ENCODE measurements at regions not wholly inside any gene's neighbourhood (a gene's known extent, or its start where the extent isn't known, plus 50 kb on each side); places are given as distances from the start of the nearest gene placed in this dataset.
A peak's percentile ranks its signal among the peaks of the same experiment; 100 is the strongest.

DNA sequence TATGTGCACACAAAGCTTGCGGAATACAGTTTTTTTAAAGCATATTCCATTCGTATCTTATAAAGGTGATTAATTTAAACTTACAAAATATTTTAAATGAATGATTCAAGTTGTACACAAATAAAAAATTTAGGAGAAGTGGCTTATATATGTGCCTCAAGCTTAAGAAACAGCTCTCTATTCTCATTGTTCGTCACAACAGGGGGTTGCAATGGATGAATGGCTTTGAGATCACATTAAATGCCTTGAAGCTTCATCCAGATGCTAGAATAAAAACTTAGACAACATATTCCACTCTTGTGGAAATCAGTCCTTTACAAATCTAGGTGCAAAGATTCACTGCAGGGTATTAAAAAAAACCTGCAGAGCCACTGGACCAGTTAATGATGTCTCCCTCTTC lies 303.9 kb upstream of the LRFN5 start:
- ATAC-seq = no peak
- TF ChIP-seq EZH2 (IDR thresholded peaks at IDR 0.05; ENCODE audit: low read length, unreplicated experiment) (no peak), CTCF (conservative IDR thresholded peaks at IDR 0.05; ENCODE audit: low read depth, low read length) (no peak), EZH2phosphoT487 (IDR thresholded peaks at IDR 0.05; ENCODE audit: borderline replicate concordance, low read length) (no peak)
- no TSS peak for BruUV-seq (replicated peaks)

GRCh38 chr14:41299924-41300323 lies 306.8 kb upstream of the LRFN5 start:
- no peak for TF ChIP-seq EZH2phosphoT487 (IDR thresholded peaks at IDR 0.05; ENCODE audit: borderline replicate concordance, low read length)
- TF ChIP-seq CTCF (conservative IDR thresholded peaks at IDR 0.05; ENCODE audit: low read depth, low read length) = peak; percentile 20; the same call in 1 of the 2 replicates
- Histone ChIP-seq H4K20me1 (ENCODE audit: low read length) (no peaks in the 10 kb centered on the region), H2AFZ (ENCODE audit: low read length) (no peak overlapping the region), H3K4me2 (ENCODE audit: low read length) (no peak overlapping the region), H3K9me2 (replicated peaks; ENCODE audit: low read length) (no peaks in the 10 kb centered on the region), H3K79me2 (ENCODE audit: low read length) (no peaks in the 10 kb centered on the region), H3K27me3 (ENCODE audit: low read length) (no peaks in the 10 kb centered on the region), H3K9me3 (ENCODE audit: low read length) (no peaks in the 10 kb centered on the region), H3K4me1 (ENCODE audit: insufficient read depth, low read length) (0 out of 2 replicates have a peak, but pooled peaks cover 5% of the 10 kb centered on the region), H3K36me3 (ENCODE audit: low read depth, low read length) (no peaks in the 10 kb centered on the region), H3K4me3 (ENCODE audit: low read length) (no peak overlapping the region), H3K9ac (ENCODE audit: low read length) (no peak overlapping the region), H3K27ac (ENCODE audit: low read length) (no peak overlapping the region), H3F3A (ENCODE audit: low read length, unreplicated experiment) (no peaks in the 10 kb centered on the region)
- no peak for ATAC-seq
- DNase-seq = no peak
- no TSS peak for BruUV-seq (replicated peaks)
- intact Hi-C loops (cut with micrococcal nuclease) = no loop called here
- ChIA-PET CTCF (no interaction called here), POLR2A (ENCODE audit: unreplicated experiment) (no interaction called here)

More for the DNA sequence above, 303.9 kb upstream of the LRFN5 start:
- H3K27ac ChIP-seq (ENCODE audit: low read length) = no peak overlapping the region
- H3K9me2 ChIP-seq (replicated peaks; ENCODE audit: low read length) = no peaks in the 10 kb centered on the region
- H3K27me3 ChIP-seq (ENCODE audit: low read length) = no peaks in the 10 kb centered on the region
- no peak overlapping the region for H3K4me3 ChIP-seq (ENCODE audit: low read length)
- no peaks in the 10 kb centered on the region for H3K79me2 ChIP-seq (ENCODE audit: low read length)
- H3K9me3 ChIP-seq (ENCODE audit: low read length) = no peaks in the 10 kb centered on the region
- no peak overlapping the region for H3K4me2 ChIP-seq (ENCODE audit: low read length)
- intact Hi-C loops (cut with micrococcal nuclease) = no loop called here
- H3K9ac ChIP-seq (ENCODE audit: low read length) = no peak overlapping the region
- no peaks in the 10 kb centered on the region for H4K20me1 ChIP-seq (ENCODE audit: low read length)
- no peak for DNase-seq
- POLR2A ChIA-PET (ENCODE audit: unreplicated experiment) = no interaction called here
- no peaks in the 10 kb centered on the region for H3F3A ChIP-seq (ENCODE audit: low read length, unreplicated experiment)
- CTCF ChIA-PET = no interaction called here
- 0 out of 2 replicates have a peak, but pooled peaks cover 5% of the 10 kb centered on the region for H3K4me1 ChIP-seq (ENCODE audit: insufficient read depth, low read length)
- H3K36me3 ChIP-seq (ENCODE audit: low read depth, low read length) = no peaks in the 10 kb centered on the region
- no peak overlapping the region for H2AFZ ChIP-seq (ENCODE audit: low read length)

DNA sequence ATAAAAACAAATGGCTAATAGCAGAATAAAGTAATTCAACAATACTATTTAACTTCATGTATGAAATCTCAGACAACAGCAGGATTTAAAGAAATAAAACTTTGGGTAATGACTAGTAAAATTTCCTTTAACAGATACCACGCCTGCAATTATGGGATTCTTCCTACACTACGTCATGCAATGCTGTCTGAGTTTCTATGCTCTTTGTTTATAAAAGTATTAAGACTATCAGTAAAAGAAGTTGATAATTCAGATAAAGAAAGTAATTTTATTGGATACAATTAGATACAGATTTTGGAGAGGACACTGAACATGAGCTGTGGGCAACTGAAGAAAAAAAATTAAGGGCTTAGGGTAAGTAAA lies 308.4 kb upstream of the LRFN5 start:
- Histone ChIP-seq H4K20me1 (ENCODE audit: low read length) (no peaks in the 10 kb centered on the region), H3K27ac (ENCODE audit: low read length) (no peak overlapping the region), H3K9me2 (replicated peaks; ENCODE audit: low read length) (no peaks in the 10 kb centered on the region), H3K4me1 (ENCODE audit: insufficient read depth, low read length) (0 out of 2 replicates have a peak, but pooled peaks cover 5% of the 10 kb centered on the region), H3K4me3 (ENCODE audit: low read length) (peak overlapping the region; percentile 29; the same call in 1 of the 2 replicates), H3K79me2 (ENCODE audit: low read length) (no peaks in the 10 kb centered on the region), H3K4me2 (ENCODE audit: low read length) (peak overlapping the region; percentile 63), H3F3A (ENCODE audit: low read length, unreplicated experiment) (no peaks in the 10 kb centered on the region), H3K36me3 (ENCODE audit: low read depth, low read length) (no peaks in the 10 kb centered on the region), H2AFZ (ENCODE audit: low read length) (peak overlapping the region; percentile 59; the same call in 1 of the 2 replicates), H3K9me3 (ENCODE audit: low read length) (no peaks in the 10 kb centered on the region), H3K27me3 (ENCODE audit: low read length) (no peaks in the 10 kb centered on the region), H3K9ac (ENCODE audit: low read length) (no peak overlapping the region)
- BruUV-seq (replicated peaks) = no TSS peak
- ATAC-seq = peak; percentile 87
- ChIA-PET POLR2A (ENCODE audit: unreplicated experiment) (no interaction called here), CTCF (no interaction called here)
- TF ChIP-seq EZH2 (IDR thresholded peaks at IDR 0.05; ENCODE audit: low read length, unreplicated experiment) (no peak), CTCF (conservative IDR thresholded peaks at IDR 0.05; ENCODE audit: low read depth, low read length) (no peak), EZH2phosphoT487 (IDR thresholded peaks at IDR 0.05; ENCODE audit: borderline replicate concordance, low read length) (no peak)
- peak; percentile 16 for DNase-seq
- intact Hi-C loops (cut with micrococcal nuclease) = no loop called here
